ENCODE measurements at regions not wholly inside any gene's neighbourhood (a gene's known extent, or its start where the extent isn't known, plus 50 kb on each side); places are given as distances from the start of the nearest gene placed in this dataset.
"Not testable (repeated sequence)": the region's sequence is repeated elsewhere in the genome, so short reads cannot be mapped to it uniquely, and the experiment has no call there.

DNA sequence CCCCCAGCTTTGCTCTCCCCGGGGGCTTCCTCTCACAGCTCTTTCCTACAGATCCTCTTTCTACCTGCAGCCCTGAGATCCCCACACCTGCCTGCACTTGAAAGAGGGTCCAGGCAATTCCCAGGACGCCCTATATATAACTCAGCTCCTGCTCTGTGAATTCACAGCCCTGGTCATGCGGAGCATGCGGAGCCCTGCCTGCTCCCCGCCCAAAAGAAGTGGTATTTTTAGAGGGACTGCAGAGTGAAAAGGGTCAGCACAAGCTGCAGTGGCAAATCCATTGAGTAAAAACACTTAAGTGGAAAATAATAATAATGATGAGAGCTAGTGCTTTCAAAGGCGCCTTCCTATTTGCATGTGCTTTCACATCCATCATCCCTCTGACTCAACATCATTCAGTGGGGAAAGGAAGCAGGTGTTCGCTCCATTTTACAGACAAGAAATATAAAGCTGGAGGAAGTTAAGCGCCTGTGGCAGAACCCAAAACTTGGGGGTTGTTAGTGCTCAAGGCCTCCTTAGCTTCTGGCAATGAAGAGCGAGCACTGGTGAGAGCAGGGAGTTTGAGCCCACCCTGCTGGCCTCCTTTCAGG lies 76.3 kb upstream of the LIPC start:
- DNase-seq (ENCODE audit: low spot score in 2 of 2) (no peak), ATAC-seq (peak in 1 of 2 donors; percentile 39)
- no peaks in the 10 kb centered on the region for H3K36me3 Mint-ChIP-seq
- peak overlapping the region; percentile 70 to 92 for H3K27ac Mint-ChIP-seq
- H3K9me3 Mint-ChIP-seq: peaks cover 0 to 10% of the 10 kb centered on the region in 2 donors

DNA sequence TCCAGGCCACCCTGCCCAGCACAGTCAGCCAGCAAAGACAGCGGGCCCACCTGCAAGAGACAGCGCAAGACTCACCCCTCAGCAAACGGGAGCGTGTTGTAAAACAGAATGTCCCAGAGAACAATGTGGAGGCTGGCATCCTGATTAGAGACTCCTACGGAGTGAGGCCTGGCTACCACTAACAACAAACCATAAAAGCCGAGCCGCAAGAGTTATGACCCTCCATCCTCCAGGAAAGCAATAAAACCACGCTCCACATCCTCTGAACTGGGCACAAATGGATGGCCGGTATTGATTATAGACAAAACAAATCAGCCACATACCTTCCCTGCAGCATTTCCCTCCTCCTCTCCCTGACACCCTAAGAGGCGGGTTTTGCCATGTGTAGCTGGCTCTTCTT lies 75.8 kb upstream of the LIPC start:
- Mint-ChIP-seq H3K27ac (peak overlapping the region; percentile 70 to 92), H3K36me3 (no peaks in the 10 kb centered on the region), H3K9me3 (peaks cover 0 to 10% of the 10 kb centered on the region in 2 donors)
- ATAC-seq (no peak), DNase-seq (ENCODE audit: low spot score in 2 of 2) (no peak)

- no peaks in the 10 kb centered on the region for H3K36me3 Mint-ChIP-seq
- ATAC-seq (peak; percentile 82 to 95), DNase-seq (ENCODE audit: low spot score in 2 of 2) (peak; percentile 34 to 62)
- peak overlapping the region; percentile 82 for H3K27ac Mint-ChIP-seq
- peaks cover 0 to 4% of the 10 kb centered on the region in 2 donors for H3K9me3 Mint-ChIP-seq
Measured at GRCh38 chr15:58357529-58358476, 74.0 kb upstream of the LIPC start.

GRCh38 chr15:58360421-58361090 lies 71.2 kb upstream of the LIPC start:
- H3K36me3 Mint-ChIP-seq: peaks cover 7 to 14% of the 10 kb centered on the region in 2 donors
- ATAC-seq (no peak), DNase-seq (ENCODE audit: low spot score in 2 of 2) (no peak)
- peaks cover 5 to 12% of the 10 kb centered on the region in 2 donors for H3K9me3 Mint-ChIP-seq
- H3K27ac Mint-ChIP-seq: no peak overlapping the region

GRCh38 chr15:58361273-58361759 lies 70.5 kb upstream of the LIPC start:
- Mint-ChIP-seq H3K9me3 (peaks cover 5 to 8% of the 10 kb centered on the region in 2 donors), H3K36me3 (peaks cover 7 to 18% of the 10 kb centered on the region in 2 donors), H3K27ac (no peak overlapping the region)
- ATAC-seq (no peak), DNase-seq (ENCODE audit: low spot score in 2 of 2) (no peak)

- H3K9me3 Mint-ChIP-seq: peaks cover 5 to 8% of the 10 kb centered on the region in 2 donors
- no peak overlapping the region for H3K27ac Mint-ChIP-seq
- peaks cover 7 to 18% of the 10 kb centered on the region in 2 donors for H3K36me3 Mint-ChIP-seq
- no peak for DNase-seq (ENCODE audit: low spot score in 2 of 2)
- no peak for ATAC-seq
Measured at GRCh38 chr15:58362262-58362922, 69.4 kb upstream of the LIPC start.

DNA sequence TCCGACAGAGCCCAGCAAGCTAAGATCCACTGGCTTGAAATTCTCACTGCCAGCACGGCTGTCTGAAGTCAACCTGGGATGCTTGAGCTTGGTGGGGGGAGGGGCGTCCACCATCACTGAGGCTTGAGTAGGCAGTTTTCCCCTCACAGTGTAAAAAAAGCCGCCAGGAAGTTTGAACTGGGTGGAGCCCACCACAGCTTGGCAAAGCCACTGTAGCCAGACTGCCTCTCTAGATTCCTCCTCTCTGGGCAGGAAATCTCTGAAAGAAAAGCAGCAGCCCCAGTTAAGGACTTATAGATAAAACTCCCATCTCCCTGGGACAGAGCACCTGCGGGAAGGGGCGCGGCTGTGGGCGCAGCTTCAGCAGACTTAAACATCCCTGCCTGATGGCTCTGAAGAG lies 68.7 kb upstream of the LIPC start:
- not testable (repeated sequence) for ATAC-seq; DNase-seq (ENCODE audit: low spot score in 2 of 2); H3K9me3 Mint-ChIP-seq

GRCh38 chr15:58363673-58364072 lies 68.1 kb upstream of the LIPC start:
- H3K27ac Mint-ChIP-seq: not testable (repeated sequence)

More for the DNA sequence above, 68.7 kb upstream of the LIPC start:
- H3K27ac Mint-ChIP-seq: not testable (repeated sequence)
- peaks cover 7 to 18% of the 10 kb centered on the region in 2 donors for H3K36me3 Mint-ChIP-seq

DNA sequence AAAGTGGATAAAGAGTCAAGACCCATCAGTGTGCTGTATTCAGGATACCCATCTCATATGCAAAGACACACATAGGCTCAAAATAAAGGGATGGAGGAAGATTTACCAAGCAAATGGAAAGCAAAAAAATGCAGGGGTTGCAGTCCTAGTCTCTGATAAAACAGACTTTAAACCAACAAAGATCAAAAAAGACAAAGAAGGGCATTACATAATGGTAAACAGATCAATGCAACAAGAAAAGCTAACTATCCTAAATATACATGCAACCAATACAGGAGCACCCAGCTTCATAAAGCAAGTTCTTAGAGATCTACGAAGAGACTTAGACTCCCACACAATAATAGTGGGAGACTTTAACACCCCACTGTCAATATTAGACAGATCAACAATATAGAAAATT lies 66.7 kb upstream of the LIPC start:
- H3K9me3 Mint-ChIP-seq: peaks cover 5 to 12% of the 10 kb centered on the region in 2 donors
- not testable (repeated sequence) for H3K27ac Mint-ChIP-seq; ATAC-seq; DNase-seq (ENCODE audit: low spot score in 2 of 2)
- peaks cover 7 to 18% of the 10 kb centered on the region in 2 donors for H3K36me3 Mint-ChIP-seq

More at GRCh38 chr15:58363673-58364072, 68.1 kb upstream of the LIPC start:
- H3K36me3 Mint-ChIP-seq: peaks cover 7 to 18% of the 10 kb centered on the region in 2 donors
- H3K9me3 Mint-ChIP-seq; ATAC-seq; DNase-seq (ENCODE audit: low spot score in 2 of 2): not testable (repeated sequence)

- Mint-ChIP-seq H3K27ac (peak overlapping the region in 1 of 2 donors; percentile 7), H3K36me3 (peaks cover 2 to 15% of the 10 kb centered on the region in 2 donors), H3K9me3 (peaks cover 1 to 17% of the 10 kb centered on the region in 2 donors)
- ATAC-seq: peak; percentile 26 to 49
- DNase-seq (ENCODE audit: low spot score in 2 of 2): no peak
Measured at GRCh38 chr15:58369261-58369701, 62.5 kb upstream of the LIPC start.

DNA sequence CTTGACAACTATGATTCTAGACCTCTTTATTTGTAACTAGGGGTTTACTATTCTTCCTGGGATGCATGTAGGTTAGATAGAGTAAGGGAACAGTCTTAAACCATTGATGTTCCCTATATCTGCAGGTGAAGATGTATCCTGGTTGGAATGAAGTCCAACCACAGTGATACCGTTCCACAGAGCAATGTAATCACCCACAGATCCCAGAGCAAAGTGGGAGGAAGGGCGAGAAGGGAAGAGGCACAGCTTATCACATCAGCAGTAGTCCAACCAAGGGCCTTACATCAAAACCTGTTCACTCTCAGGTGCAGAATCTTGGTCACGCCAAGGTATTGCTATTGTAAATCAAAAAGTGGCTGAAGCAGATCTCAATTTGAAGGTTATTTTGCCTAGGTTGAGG lies 61.8 kb upstream of the LIPC start:
- DNase-seq (ENCODE audit: low spot score in 2 of 2) (no peak), ATAC-seq (no peak)
- peaks cover 0 to 16% of the 10 kb centered on the region in 2 donors for H3K36me3 Mint-ChIP-seq
- H3K9me3 Mint-ChIP-seq: peaks cover 0 to 14% of the 10 kb centered on the region in 2 donors
- no peak overlapping the region for H3K27ac Mint-ChIP-seq

GRCh38 chr15:58374147-58374546 lies 57.6 kb upstream of the LIPC start:
- ATAC-seq: no peak
- peaks cover 4 to 28% of the 10 kb centered on the region in 2 donors for H3K9me3 Mint-ChIP-seq
- no peak overlapping the region for H3K27ac Mint-ChIP-seq
- H3K36me3 Mint-ChIP-seq: peaks cover 0 to 10% of the 10 kb centered on the region in 2 donors
- DNase-seq (ENCODE audit: low spot score in 2 of 2): no peak

DNA sequence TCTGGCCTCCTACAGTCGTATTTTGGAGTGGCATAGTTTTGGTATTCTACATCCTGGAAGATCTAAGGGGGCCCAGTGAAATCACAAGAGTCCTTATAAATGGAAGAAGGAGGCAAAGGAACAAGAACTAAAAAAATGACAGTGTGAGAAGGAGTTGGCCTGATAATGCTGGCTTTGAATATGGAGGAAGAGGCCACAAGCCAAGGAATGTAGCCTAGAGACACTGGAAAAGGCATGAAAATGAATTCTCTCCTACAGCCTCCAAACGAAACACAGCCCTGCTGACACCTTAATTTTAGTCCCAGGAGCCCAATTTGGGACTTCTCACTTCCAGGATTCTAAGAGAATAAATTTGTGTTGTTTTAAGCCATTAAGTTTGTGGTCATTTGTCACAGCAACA lies 54.6 kb upstream of the LIPC start:
- DNase-seq (ENCODE audit: low spot score in 2 of 2) (no peak), ATAC-seq (no peak)
- H3K27ac Mint-ChIP-seq: no peak overlapping the region
- H3K9me3 Mint-ChIP-seq: peaks cover 4 to 18% of the 10 kb centered on the region in 2 donors
- peaks cover 0 to 7% of the 10 kb centered on the region in 2 donors for H3K36me3 Mint-ChIP-seq

DNA sequence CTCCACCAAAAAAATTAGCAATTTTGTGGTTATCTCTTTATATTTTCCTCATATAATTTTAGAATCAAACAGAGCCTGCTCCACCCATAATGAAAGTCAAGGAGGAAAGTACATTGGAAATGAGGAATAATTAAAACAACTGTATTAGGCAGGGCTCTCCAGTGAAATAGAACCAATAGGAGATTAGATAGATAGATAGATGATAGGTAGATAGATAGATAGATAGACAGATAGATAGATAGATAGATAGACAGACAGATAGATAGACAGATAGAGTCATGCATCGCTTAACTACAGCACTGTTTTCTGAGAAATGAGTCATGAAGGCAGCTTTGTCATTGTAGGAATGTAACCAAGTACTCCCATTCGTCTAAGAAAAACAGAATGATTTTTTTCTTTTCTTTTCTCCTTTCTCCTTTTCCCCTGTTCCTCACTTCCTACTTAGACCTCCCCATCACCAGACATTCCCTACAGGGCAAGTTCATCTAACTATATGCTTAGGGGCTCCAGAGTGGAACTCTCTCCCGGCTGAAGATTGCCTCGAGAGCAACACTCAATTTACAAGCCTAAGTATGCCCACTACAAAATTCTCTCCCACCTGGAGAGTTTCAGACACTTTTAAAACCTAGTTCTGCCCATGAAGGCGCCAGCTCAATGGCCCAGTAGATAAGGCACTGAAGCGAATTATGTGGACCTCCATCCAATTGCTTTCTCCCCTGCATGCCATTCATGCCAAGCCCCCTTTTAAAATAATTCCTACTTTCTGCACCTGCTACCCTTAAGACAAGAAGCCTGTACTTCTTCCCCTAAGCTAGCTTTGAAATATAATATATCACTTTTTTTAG lies 53.3 kb upstream of the LIPC start:
- ATAC-seq: peak in 1 of 2 donors; percentile 61

DNA sequence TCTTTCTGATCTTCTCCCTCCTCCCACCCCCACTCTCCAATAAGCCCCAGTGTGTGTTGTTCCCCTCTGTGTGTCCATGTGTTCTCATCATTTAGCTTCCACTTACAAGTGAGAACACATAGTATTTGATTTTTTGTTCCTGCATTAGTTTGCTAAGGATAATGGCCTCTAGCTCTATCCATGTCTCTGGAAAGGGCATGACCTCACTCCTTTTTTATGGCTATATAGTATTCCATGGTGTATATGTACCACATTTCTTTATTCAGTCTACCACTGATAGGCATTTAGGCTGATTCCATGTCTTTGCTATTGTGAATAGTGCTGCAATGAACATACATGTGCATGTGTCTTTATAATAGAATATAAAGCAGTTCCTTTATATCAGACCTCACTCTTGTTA lies 52.3 kb upstream of the LIPC start:
- Mint-ChIP-seq H3K9me3 (peaks cover 4 to 24% of the 10 kb centered on the region in 2 donors), H3K36me3 (peaks cover 2 to 12% of the 10 kb centered on the region in 2 donors)
- H3K27ac Mint-ChIP-seq; ATAC-seq; DNase-seq (ENCODE audit: low spot score in 2 of 2): not testable (repeated sequence)

More for the DNA sequence above, 53.3 kb upstream of the LIPC start:
- Mint-ChIP-seq H3K27ac (peak overlapping the region in 1 of 2 donors; percentile 56), H3K36me3 (peaks cover 2 to 4% of the 10 kb centered on the region in 2 donors), H3K9me3 (peaks cover 4 to 18% of the 10 kb centered on the region in 2 donors)
- DNase-seq (ENCODE audit: low spot score in 2 of 2): no peak
